ENCODE measurements at regions not wholly inside any gene's neighbourhood (a gene's known extent, or its start where the extent isn't known, plus 50 kb on each side); places are given as distances from the start of the nearest gene placed in this dataset.

DNA sequence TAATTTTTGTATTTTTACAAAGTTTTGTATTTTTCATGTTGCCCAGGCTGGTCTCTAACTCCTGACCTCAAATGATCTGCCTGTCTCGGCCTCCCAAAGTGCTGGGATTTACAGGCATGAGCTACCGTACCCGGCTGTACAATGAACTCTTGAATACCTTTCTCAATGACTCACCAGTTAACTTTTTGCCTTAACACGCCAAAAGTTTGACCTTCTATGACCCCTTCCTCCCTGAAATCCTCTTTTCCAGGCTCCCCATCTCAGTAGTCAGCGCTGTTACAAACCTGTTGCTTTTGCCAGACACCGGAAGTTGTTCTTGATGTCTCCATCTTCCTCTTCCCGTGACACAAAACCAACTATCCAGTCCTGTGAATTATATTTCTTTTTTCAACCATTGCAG lies 158.1 kb upstream of the ASIC2 start:
- no peak for DNase-seq
- H3K4me1 ChIP-seq = no peaks in the 10 kb centered on the region; the same call in 1 of the 2 replicates
- TF ChIP-seq, protein P1, sequence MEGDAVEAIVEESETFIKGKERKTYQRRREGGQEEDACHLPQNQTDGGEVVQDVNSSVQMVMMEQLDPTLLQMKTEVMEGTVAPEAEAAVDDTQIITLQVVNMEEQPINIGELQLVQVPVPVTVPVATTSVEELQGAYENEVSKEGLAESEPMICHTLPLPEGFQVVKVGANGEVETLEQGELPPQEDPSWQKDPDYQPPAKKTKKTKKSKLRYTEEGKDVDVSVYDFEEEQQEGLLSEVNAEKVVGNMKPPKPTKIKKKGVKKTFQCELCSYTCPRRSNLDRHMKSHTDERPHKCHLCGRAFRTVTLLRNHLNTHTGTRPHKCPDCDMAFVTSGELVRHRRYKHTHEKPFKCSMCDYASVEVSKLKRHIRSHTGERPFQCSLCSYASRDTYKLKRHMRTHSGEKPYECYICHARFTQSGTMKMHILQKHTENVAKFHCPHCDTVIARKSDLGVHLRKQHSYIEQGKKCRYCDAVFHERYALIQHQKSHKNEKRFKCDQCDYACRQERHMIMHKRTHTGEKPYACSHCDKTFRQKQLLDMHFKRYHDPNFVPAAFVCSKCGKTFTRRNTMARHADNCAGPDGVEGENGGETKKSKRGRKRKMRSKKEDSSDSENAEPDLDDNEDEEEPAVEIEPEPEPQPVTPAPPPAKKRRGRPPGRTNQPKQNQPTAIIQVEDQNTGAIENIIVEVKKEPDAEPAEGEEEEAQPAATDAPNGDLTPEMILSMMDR (IDR thresholded peaks at IDR 0.05; ENCODE audit: low read depth, low read length) = no peak

DNA sequence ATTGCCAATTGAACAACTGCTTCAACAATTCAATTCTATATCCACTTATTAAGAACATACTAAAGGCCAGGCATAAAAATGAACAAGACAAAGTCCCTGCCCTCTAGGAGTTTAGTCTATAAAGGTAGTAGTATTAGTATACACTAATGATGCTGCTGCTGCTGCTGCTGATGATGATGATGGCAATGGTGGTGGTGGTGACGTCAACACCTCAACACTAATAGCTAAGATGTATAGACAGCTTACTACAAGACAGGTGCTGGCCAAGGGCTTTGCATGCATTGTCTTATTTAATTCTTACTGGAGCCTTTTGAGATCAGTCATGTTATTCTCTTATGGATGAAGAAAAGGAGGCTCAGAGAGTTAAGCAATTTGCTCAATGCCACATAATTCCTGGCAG lies 164.4 kb upstream of the ASIC2 start:
- Histone ChIP-seq H3K27me3 (no peaks in the 10 kb centered on the region), H3K4me1 (no peaks in the 10 kb centered on the region), H3K4me3 (ENCODE audit: low read depth, low read length) (no peak overlapping the region), H3K36me3 (no peaks in the 10 kb centered on the region), H3K9me3 (no peaks in the 10 kb centered on the region)
- no peak for DNase-seq
- TF ChIP-seq, protein P1 (IDR thresholded peaks at IDR 0.05; ENCODE audit: low read depth, low read length) = no peak

More for the DNA sequence above, 158.1 kb upstream of the ASIC2 start:
- Histone ChIP-seq H3K9me3 (no peaks in the 10 kb centered on the region), H3K36me3 (no peaks in the 10 kb centered on the region), H3K27me3 (no peaks in the 10 kb centered on the region), H3K4me3 (ENCODE audit: low read depth, low read length) (no peak overlapping the region)

DNA sequence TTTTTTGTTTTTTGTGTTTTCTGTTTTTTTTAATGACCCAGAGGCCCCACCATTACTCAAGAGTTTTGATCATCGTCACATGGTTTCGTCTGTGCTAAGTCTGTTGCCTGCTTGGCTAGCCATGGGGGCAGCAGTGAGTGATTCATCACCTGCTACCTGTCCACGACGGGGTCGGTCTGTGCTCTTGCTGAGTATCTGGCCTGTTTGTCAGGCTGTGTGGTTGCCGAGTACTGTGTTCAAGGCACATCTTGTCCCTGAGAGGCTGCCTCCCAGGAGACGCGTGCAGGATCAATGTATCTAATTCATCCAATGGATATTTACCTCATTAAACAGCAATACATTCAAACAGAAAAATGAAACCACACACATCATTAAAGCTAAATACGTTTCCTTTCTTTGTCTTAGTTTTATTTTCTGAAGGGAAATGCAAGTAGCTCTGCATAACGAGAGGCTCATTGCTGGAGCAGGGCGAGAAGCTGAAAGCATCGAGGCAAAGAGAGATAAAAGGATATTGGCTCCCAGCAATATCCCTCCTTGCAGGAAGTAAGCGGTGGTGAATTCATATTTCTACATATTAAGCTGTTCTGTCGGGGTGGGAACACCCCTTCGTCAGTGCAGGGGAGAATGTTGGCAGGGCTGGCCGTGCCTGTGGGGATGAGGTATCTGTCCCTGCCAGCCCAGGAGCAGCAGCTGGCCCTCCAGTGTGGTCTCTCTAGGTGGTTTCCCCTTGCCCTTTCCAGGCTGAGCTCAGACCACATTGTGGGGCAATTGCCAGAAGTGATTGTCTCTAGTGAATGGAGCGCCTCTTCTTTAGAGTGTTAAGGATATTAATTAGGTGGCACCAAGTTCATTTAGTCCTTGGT lies 166.2 kb upstream of the ASIC2 start:
- DNase-seq = no peak
- Histone ChIP-seq H3K27me3 (no peaks in the 10 kb centered on the region), H3K36me3 (no peaks in the 10 kb centered on the region), H3K4me1 (no peaks in the 10 kb centered on the region), H3K9me3 (no peaks in the 10 kb centered on the region), H3K4me3 (ENCODE audit: low read depth, low read length) (no peak overlapping the region)
- TF ChIP-seq, protein P1 (IDR thresholded peaks at IDR 0.05; ENCODE audit: low read depth, low read length) = no peak

DNA sequence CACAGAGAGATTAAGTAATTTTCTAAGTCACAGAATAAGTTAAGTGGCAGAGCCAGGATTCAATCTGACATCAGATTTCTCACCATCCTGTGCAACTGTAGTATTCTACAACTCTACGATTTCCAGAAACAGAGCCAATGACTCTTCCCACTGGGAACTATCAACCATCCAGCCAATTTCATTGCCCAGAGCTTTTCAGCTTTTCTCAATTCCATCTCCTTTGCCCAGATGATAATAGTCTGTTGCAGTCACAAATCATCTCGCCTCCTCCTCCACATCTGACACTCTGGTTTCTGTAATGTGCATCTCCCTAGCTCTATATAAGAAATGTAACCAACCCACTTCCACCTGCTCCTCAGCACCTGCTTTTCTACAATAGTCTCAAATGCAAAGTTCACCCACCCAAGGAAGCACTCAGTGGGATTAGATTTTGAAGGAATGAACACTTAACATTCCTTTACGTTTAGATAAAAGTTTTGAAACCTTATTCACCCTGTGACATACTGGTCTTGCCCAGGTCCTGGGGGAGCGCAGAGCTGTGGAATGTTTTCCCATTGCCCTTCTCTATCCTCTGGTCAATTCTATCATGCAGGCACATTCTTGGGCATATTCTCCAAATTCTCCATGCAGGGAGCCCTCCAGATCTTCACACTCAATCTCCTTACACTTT lies 167.8 kb upstream of the ASIC2 start:
- no peaks in the 10 kb centered on the region for H3K4me1 ChIP-seq
- H3K27me3 ChIP-seq = no peaks in the 10 kb centered on the region
- no peaks in the 10 kb centered on the region for H3K9me3 ChIP-seq
- no peaks in the 10 kb centered on the region for H3K36me3 ChIP-seq
- DNase-seq = no peak
- TF ChIP-seq, protein P1 (IDR thresholded peaks at IDR 0.05; ENCODE audit: low read depth, low read length) = no peak
- no peak overlapping the region for H3K4me3 ChIP-seq (ENCODE audit: low read depth, low read length)

DNA sequence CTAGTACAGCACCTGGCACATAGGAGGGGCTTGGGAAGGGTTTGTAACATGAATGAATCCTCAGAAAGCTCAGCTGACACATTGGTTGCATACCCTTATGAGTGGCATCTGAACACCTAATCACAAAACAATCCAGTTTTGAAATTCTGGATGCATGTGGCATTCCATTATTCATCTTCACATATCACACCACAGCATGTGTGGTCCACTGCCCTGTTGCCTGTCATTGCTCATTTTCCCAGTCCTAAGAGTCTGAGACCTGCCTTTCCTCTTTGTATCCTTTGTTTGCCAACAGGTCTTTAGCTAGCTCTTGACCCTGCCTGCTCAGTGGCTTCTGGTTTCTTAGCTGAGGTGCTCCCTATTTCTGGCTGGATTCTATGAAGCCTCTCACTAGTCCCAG lies 170.8 kb upstream of the ASIC2 start:
- Histone ChIP-seq H3K4me1 (no peaks in the 10 kb centered on the region), H3K9me3 (no peaks in the 10 kb centered on the region), H3K4me3 (ENCODE audit: low read depth, low read length) (no peak overlapping the region), H3K27me3 (no peaks in the 10 kb centered on the region), H3K36me3 (no peaks in the 10 kb centered on the region)
- no peak for DNase-seq
- TF ChIP-seq, protein P1 (IDR thresholded peaks at IDR 0.05; ENCODE audit: low read depth, low read length) = no peak
